ENCODE measurements at regions not wholly inside any gene's neighbourhood (a gene's known extent, or its start where the extent isn't known, plus 50 kb on each side); places are given as distances from the start of the nearest gene placed in this dataset.

DNA sequence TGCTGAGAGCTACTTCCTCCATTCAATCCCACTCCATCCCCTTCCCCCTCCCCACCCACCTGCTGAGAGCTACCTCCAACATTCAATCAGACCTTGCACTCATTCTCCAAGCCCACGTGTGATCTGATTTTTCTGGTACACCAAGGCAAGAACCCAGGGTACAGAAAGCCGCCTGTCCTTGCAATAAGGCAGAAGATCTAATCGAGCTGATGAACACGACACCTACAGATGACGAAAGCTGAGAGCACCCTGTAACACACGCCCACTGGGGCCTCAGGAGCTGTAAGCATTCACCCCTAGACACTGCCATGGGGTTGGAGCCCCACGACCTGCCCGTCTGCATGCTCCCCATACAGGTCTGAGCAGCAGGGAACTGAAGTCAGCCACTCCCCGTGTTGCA is 58.3 kb downstream of the TRIML1 start:
- DNase-seq: no peak

DNA sequence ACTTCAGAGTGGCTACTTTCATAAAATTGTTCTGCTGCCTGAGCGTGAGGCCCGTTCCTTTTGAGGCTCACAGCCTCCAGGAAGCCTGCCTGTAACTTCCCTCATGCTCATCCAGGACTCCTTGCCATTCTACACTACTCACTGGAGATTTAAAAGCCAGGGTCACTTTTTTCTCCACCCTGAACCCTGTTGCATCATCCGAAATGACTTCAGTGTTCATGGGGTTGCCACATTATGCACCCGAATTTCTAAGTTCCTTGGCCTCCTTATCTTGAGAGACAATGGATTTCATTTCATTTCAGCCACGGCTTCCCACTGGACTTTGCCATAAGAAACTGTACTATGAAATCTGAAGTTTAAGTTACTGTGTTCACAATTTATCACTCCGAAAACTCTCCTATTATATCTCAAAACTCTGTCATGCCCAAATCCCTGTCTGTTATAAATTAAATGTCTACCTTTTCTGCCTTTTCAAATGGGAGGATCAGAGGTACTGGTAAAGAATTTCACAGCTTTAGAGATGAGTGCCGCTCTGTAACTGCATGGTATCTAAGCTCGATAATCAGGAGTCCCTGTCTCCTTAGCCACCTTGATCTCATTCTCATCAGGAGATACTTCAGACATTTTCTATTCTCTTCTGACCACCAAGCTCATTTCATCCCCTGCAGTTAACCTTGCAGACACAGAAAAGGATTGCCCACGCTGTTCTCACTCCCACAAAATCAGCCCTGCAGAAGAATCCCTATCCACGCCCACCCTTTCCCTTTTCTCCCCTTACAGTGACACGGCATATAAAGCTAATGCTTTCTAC is 59.9 kb downstream of the TRIML1 start:
- no peak for DNase-seq

DNA sequence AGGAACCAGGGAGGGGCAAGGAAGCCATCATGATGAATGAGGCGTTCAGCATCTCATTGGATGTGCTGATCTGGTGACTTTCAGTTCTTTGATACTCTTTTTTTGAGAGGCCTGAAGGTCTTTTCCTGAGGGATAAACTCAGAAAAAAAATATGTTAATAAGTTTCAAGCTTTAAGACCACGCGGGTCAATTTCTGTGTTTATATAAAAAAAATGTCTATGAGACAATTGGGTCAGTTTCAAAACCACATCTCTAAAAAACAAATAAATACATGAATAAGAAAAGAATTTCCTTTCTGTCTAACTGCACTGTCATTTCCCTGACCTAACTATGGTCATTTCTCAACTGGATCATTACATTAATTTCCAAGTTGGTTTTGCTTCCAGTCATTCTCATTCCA is 62.6 kb downstream of the TRIML1 start:
- DNase-seq: no peak

DNA sequence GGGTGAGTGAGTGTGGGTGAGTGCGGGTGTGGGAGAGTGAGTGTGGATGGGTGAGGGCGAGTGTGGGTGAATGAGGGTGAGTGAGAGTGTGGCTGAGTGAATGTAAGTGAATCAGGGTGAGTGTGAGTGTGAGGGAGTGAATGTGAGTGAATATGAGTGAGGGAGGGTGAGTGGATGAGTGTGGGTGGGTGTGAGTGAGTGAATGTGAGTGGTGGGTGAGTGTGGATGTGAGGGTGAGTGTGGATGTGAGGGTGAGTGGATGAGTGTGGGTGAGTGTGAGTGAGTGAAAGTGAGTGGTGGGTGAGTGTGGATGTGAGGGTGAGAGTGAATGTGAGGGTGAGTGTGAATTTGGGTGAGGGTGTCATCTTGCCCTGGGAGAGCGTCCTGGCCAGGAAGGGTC is 67.5 kb downstream of the TRIML1 start:
- DNase-seq: no peak

DNA sequence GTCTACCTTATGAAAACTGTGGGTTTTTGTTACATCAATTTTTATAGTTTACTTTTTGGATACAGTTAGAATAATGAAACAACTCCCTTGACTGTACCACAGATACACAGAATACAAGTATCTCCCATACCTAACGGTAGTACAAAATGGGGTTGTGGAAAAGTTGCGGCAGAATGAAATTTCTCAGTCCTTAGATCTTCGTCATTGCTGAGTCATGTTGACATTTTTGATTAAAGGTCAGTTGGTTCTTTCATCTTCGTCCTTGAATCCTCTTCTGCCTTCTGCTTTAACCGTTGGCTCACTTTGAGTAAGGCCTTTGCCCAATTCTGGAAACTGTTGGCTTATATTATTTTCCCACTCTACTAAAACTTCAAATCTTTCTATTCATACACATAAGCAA is 75.6 kb downstream of the TRIML1 start:
- no peak for DNase-seq

DNA sequence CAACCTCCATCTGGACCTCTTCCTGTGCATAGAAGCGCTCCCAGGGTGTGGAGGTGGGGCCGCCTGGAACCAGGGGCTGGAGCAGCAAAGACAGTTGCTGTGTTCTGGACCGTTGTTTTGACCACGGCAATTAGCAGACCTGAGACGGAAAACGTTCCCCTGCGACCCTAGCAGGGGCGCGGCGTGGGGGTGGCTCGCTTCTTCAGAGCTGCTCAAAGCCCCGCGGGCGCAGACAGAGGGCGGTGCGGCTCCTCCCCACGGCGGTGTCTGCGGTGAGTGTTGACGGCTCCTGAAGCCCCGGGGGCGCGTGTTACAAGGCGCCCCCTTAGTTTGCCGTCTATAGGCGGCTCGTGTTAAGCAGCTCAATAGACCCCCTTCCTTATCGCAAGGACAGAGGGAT is 79.2 kb downstream of the TRIML1 start:
- no peak for DNase-seq

DNA sequence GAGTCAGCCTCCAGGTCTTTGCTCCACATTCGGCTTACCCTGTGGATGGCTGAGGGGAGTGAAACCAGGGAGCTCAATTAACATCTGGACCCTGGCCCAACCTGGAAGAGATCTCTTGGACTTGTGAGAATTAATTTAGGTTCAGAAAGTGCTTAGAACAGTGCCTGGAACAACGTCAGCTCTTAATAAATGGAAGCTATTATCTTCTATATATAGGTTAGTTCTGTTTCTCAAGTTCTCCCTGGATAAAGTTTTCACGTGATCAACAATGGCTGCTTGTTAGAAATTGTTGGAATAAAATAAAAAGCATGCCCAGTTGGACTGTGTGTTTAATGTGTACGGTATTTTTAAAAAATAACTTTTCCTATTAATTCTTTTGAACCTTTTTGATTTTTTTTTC is 80.8 kb downstream of the TRIML1 start:
- DNase-seq: no peak

DNA sequence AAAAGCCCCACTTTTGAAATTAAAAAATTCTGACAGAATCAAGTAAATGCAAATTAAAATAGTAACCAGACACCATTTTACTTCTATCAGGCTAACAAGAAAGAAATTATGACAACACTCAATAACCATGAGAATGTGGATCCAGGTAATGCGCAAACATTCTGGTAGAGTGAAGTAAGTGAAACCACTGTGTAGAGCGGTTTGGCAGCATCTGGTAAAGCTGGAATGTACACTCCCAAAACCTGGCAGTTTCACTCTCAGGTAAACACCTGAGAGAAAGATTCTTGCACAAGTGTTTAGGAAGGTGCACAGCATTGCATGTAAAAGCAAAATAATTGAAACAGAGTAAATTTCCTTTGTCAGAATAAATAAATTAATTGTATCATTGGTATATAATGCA is 81.8 kb downstream of the TRIML1 start:
- DNase-seq: no peak

DNA sequence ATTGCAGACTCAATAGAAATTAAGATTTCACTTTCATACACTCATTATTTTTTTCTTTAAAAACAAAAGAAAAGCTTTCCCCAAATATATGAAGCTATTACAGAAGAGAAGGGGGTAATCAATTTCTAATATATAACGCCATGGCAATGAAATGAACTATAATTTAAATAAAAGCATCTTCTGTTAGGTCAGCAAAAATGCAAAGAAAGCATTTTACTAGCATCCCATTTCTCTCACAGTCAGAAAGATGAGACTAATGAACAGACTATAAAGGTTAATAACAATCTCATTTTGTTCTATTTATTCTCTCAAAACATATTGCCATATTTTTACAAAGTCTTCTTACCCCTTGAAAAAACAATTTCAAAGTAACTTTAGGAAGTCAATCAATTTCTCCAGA is 89.0 kb downstream of the TRIML1 start:
- no peak for DNase-seq

DNA sequence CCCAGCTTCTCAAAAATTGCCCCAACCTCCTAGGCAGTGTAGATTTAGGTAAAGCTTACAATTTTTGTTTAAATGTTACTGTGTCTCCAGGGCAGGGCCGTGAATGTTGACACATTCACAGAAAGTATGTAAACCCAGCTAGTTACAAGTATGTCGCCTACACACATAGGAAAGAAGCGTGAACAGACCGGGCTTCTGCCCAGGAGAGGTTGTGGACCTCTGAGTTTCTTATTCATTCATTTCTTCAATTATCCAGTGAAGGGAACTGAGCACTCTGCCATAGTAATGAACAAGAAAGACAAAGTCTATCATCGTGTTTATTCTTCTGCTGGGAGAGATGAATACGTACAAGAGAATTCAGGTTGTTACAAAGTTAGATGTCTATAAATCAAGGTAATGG is 93.2 kb downstream of the TRIML1 start:
- no peak for DNase-seq

DNA sequence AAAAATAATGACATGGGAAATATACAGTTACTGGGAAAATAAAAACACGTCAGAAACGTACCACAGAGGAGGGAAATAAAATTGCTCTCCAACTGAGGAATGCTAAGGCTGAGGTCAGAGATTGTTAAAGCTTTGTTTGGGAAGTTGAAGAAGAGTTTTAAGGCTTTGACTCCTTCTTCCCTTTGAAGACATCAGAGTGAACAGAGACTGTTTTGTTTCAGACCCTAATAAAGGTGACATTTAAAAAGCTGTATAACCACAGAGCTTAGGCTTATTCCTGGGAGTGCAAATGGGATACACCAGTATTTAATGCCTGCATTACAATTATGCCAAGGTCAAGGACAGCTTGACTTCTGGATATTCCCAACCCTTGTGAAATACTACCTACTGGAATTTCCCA is 102.8 kb downstream of the TRIML1 start:
- DNase-seq: no peak

DNA sequence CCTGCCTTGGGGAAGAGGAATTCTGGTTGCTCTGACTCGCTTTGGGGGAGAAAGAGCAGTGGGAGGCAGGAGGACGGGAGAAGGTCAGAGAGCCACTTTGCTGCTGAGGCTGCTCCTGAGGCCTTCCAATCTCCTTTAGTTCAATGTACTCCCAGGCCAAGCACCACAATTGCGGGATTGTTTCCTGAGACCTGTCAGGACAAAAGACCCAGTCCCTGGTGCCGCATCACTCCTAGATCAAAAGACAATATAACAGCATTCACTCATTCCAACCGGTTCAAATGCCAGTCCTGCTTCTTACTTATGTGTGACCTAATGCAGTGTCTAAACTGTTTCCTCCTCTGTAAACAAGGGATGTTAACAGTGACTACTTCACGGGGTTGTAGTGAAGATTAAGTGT is 106.4 kb downstream of the TRIML1 start:
- DNase-seq: no peak

DNA sequence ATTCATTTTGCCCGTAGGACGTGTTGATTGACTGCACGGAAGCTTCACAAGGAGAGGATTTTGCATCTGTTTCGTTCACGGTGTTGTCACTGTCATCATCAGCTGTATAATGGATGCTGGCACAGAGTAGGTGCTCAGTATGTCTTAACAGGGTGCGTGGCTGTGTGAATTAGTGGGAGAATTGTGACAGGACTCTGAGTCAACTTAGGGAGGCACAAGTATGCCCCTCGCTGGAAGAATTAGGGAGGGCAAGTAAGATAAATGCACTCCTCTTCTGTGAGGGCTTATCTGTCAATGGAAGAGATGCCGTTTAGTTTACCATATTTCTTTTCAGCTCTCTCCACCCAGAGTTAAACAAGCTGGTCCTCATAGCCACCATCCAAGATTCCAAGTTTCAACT is 107.2 kb downstream of the TRIML1 start:
- no peak for DNase-seq

DNA sequence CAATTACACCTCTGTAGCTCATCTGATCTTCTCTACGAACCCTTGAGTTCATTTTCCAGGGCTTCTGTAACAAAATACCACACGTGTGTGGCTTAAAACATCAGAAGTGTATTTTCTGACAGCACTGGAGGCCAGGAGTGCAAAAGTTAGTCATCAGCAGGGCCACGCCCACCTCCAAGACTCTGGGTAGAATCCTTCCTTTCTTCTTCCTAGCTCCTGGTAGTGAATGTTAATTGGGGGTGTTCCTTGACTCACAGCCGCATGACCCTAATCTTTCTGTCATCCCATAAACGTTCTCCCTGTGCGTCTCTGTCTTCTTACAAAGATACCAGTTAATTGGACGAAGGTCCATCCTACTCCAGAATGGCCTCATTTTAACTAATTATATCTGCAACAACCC is 115.0 kb downstream of the TRIML1 start:
- DNase-seq: no peak

DNA sequence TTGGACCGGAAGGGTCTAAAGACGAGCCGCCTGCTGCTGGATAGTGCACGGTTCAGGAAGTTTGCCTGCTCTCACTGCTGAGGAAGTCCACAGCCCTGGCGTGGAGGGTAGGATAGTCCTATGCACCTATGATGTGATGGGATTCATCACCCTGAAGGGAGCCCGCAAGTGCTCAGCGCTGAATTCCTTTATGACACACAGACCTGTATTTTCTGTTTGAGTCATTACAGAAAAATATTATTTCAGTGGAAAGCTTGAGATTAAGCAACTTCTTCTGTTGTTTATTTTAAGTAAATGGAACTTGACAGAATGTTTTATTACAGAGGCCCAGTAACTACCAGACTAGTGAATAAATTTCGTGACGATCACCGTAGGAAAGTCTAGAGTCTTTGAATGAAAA is 123.2 kb downstream of the TRIML1 start:
- DNase-seq: no peak

DNA sequence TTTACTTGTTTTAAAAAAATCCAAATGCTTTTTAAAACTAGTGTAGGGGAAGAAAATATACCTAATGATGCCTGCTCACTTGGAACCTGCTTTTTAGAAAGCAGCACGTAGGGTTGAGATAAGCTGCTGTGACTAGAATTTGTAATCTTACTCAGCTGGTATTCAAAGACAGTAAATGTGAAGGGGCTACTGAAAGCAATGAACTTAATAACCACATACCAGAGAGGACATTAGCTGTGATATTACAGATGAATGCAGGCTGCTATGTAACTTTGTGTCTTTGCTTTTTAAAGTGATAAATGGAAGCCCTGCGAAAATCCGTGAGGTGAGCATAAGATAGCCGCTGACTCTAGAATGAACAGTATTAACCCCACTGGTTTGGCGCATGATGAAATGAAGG is 124.1 kb downstream of the TRIML1 start:
- no peak for DNase-seq

DNA sequence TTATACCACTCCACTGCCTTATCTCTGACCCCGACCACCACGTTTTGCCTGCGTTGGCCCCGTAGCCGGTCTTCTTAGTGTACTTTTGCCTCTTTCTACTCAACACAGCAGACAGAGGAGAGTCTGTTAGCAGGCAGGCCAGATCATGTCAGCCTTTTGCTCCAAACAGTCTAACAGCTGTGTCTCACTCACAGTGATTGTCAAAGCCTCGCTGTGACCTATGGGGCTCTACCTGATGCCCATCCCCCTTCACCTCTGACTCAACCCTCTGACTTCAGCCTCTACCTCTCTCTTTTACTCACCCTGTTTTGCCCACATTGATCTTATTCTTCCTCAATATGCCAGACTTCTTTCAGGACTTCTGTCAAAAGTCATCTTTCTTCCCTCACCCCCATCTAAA is 127.1 kb downstream of the TRIML1 start:
- DNase-seq: no peak

DNA sequence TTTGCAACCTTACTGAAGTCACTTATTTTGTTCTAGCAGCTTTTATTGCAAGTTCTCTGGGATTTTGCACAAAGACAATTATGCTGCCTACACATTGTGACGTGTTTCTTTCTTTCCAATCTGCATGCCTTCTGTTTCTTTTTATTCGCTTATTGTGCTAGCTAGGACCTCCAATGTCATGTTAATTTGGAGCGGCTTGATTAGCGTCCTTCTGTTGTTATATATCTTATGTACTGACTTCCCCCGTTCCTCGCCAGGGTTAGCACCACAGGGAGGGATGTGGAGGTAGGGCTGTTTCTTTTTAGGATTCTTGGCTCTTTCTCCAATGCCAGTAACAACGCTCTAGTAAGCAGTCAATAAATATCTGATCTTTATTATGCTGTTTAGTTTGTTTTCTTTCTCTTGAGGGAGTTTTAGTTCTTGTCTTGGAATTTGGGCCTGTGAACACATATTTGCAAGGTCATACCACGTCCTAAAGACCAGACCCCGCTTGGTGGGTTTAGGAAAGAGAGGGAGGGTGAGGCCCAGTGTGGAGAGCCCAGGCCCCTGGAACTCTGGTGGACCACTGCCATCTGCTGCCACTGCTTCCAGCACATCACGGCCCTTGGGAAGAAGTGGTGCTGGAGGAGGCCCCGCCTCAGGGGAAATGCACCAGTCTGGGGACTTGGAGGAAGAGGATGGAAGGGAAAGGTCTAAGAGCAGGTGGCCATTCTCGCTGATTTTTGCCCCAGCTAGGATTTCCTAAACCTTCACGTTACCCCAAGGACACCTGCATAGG is 129.1 kb downstream of the TRIML1 start:
- DNase-seq: no peak

DNA sequence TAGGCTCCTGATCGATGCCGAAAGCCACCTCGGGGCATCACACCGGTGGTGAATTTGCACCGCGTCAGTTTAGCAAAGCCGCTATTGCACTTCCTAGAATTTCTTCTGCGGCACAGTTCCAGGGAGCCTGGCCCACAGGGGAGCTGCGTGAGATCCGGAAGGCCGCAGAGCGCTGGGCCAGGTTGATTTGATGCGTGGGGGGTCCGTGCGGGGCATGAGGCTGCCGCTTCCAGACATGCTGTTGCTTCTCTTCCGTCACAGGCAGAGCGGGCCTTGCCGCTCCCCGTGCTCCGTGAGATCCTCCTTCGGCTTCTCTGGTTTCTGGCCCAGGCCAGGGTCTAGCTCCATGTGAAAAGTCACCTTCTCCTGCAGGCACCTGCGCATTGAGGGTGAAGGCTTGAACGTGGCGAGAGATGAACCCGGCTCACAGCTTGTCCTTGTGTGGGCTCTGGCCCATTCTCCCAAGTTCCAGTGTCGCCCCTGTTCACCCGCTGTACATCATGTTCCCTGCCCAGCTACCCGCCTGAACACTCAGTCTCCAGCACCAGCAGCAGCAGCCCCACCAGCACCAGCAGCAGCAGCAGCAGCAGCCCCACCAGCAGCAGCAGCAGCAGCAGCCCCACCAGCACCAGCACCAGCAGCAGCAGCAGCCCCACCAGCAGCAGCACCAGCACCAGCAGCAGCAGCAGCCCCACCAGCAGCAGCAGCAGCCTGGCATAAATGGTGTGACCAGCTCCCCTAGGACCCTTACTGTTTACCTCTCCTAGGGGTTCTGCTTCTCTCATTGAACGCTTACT is 131.2 kb downstream of the TRIML1 start:
- no peak for DNase-seq

DNA sequence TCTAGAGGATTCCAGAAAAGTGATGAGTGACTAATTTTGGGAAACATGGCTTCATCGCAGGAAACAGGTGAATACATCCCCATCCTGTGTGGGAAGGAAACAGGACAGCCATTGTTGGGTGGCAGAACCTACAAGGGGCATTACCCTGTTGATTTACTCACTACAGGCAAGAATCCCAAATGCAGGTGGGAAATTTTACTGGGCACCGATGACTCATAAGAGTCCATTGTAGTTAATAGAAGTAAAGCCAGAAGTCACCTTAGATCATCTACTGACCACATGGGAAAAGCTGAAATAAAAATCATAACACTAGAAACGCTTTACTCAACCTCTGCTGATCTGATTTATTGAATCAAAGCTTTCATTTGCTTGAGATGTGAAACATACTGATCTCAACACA is 136.4 kb downstream of the TRIML1 start:
- no peak for DNase-seq

DNA sequence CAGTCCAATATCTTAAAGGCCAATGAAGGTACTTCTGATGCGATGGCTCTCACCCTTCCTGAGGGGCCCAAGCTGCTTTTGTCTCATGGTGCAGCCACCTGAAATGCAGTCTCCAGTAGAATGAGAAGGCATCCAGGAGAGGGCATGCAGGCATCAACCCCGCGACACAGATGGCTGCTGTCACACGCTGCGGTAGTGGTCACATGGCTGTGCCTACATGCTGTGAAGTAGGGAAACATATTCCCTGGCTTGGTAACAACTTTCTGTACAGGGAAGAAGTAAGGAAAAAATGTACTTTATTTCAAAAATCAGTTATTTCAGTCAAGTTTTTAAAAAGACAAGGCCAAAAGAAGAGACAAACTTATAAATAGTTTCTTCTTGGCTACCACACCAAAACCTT is 139.9 kb downstream of the TRIML1 start:
- DNase-seq: no peak

DNA sequence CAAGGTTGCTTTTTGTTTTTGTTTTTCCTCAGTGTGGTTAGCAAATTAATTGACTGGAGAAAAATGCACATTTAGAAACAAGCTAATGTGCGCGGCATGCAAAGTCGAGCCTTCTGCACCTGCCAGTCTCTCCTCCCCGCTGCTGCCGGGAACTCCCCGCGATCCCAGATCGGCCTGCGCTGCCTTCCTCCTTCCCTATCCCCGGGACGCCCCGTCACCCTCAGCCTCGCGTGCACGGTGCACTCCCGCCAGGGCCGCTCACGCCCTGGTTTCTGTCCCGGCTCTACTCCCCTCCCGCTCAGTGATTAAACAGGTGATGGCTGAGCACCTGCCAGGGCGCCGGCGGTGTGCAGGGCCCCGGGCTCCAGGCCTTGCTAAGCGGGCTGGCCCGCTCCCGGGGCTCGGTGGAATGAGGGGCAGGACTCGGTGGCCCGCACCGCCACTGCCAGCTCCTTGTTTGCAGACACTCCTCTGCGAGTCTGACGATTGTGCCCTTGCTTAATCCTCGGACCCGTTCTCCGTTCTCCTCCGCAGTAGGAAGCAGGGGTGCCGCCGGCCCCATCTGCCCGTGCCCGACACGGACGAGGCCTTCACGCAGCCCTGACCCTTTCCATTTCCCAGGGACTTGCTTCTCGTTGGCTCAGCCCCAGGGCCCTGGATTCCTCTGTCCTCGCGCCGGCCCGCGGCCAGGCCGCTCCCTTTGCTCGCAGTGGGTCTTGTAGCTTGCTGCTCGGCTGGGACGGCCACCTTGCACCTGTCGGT is 143.4 kb downstream of the TRIML1 start:
- DNase-seq: no peak
